Neuronal stem cell (in vitro differentiated cells): ENCODE measurements at regions not wholly inside any gene's neighbourhood (a gene's known extent, or its start where the extent isn't known, plus 50 kb on each side); places are given as distances from the start of the nearest gene placed in this dataset.

Experiments
- DNase-seq: peaks from one replicate; pipeline ENCODE4 v3.0.0-alpha.2; 2013; ENCODE audit warnings: low spot score
- H2AFZ ChIP-seq: one replicate; pipeline ENCODE4 v1.6.1; 2013; ENCODE audit warnings: mild to moderate bottlenecking, low read length, inconsistent platforms
- H2AK5ac ChIP-seq: 2 replicates; pipeline ENCODE4 v1.6.1; 2013; ENCODE audit warnings: low read depth, mild to moderate bottlenecking, inconsistent platforms, low read length, moderate library complexity, mixed read lengths
- H2BK120ac ChIP-seq: 2 replicates; pipeline ENCODE4 v1.6.1; 2013; ENCODE audit warnings: low read depth, mild to moderate bottlenecking, inconsistent platforms, low read length, moderate library complexity, mixed read lengths
- H2BK12ac ChIP-seq: one replicate; pipeline ENCODE4 v1.6.1; 2013; ENCODE audit warnings: low read length, inconsistent platforms
- H2BK15ac ChIP-seq: 2 replicates; pipeline ENCODE4 v1.6.1; 2013; ENCODE audit warnings: mild to moderate bottlenecking, low read length, inconsistent platforms, mixed read lengths
- H2BK5ac ChIP-seq: one replicate; pipeline ENCODE4 v1.6.1; 2013; ENCODE audit warnings: inconsistent platforms, mild to moderate bottlenecking, low read length, moderate library complexity
- H3K14ac ChIP-seq: one replicate; pipeline ENCODE4 v1.6.1; 2013; ENCODE audit warnings: low read length, inconsistent platforms
- H3K18ac ChIP-seq: 2 replicates; pipeline ENCODE4 v1.6.1; 2013; ENCODE audit warnings: low read length, inconsistent platforms
- H3K23ac ChIP-seq: 2 replicates; pipeline ENCODE4 v1.6.1; 2013; ENCODE audit warnings: low read depth, mild to moderate bottlenecking, mixed read lengths, low read length, inconsistent platforms; ENCODE audit not compliant: poor library complexity
- H3K27ac ChIP-seq: replicated peaks from 3 replicates; pipeline ENCODE4 v1.5.1; 2013; ENCODE audit warnings: low read length, inconsistent platforms
- H3K27me3 ChIP-seq, 3 experiments: 2 replicates each; pipeline ENCODE4 v1.6.1; 2013; ENCODE audit warnings: low read length in 3 of 3, mild to moderate bottlenecking in 2 of 3, inconsistent platforms in 1 of 3, low read depth in 1 of 3, mixed read lengths in 1 of 3, moderate library complexity in 1 of 3; ENCODE audit not compliant: control insufficient read depth in 3 of 3, insufficient read depth in 3 of 3
- H3K36me3 ChIP-seq, 2 donors: replicated peaks in 1 of 2; 2 replicates each; pipeline ENCODE4 v1.6.1; 2013; ENCODE audit warnings: low read length in 2 of 2; ENCODE audit not compliant: control insufficient read depth in 2 of 2, insufficient read depth in 2 of 2
- H3K4ac ChIP-seq: 2 replicates; pipeline ENCODE4 v1.6.1; 2013; ENCODE audit warnings: inconsistent platforms, mild to moderate bottlenecking, low read length, moderate library complexity
- H3K4me1 ChIP-seq, 2 donors: 1 replicate in 1 of 2; 2 replicates in 1 of 2; pipeline ENCODE4 v1.6.1; 2013; ENCODE audit warnings: low read length in 2 of 2, low read depth in 1 of 2; ENCODE audit not compliant: control insufficient read depth in 2 of 2, insufficient read depth in 1 of 2
- H3K4me2 ChIP-seq: one replicate; pipeline ENCODE4 v1.6.1; 2013; ENCODE audit warnings: mild to moderate bottlenecking, low read length, inconsistent platforms; ENCODE audit not compliant: insufficient read depth, poor library complexity, severe bottlenecking
- H3K4me3 ChIP-seq, 2 donors: 2 replicates each; pipeline ENCODE4 v1.5.1; 2013; ENCODE audit warnings: low read length in 2 of 2, mild to moderate bottlenecking in 2 of 2, inconsistent platforms in 1 of 2, moderate library complexity in 1 of 2
- H3K79me1 ChIP-seq: one replicate; pipeline ENCODE4 v1.6.1; 2013; ENCODE audit warnings: low read depth, mild to moderate bottlenecking, inconsistent platforms, low read length, moderate library complexity
- H3K9ac ChIP-seq: one replicate; pipeline ENCODE4 v1.6.1; 2013; ENCODE audit warnings: mild to moderate bottlenecking, low read depth, low read length, inconsistent platforms; ENCODE audit not compliant: poor library complexity
- H3K9me3 ChIP-seq, 2 donors: replicated peaks in 1 of 2; 2 replicates each; pipeline versions ENCODE3 to v1.6.1; 2013; ENCODE audit warnings: low read length in 2 of 2, mild to moderate bottlenecking in 2 of 2, inconsistent platforms in 1 of 2, low read depth in 1 of 2, mixed read lengths in 1 of 2, moderate library complexity in 1 of 2; ENCODE audit not compliant: control insufficient read depth in 2 of 2, insufficient read depth in 1 of 2
- H4K8ac ChIP-seq: one replicate; pipeline ENCODE4 v1.6.1; 2013; ENCODE audit warnings: low read depth, mild to moderate bottlenecking, inconsistent platforms, low read length, moderate library complexity
- H4K91ac ChIP-seq: one replicate; pipeline ENCODE4 v1.6.1; 2013; ENCODE audit warnings: low read length, low read depth, mild to moderate bottlenecking, inconsistent platforms; ENCODE audit not compliant: poor library complexity
- WGBS, 2 donors: extraction: QIAGEN DNeasy Blood & Tissue Kit; methylation state at CpG; one replicate each; pipeline ENCODE4 v1.1.7; 2013; ENCODE audit warnings: missing lambda C conversion rate in 2 of 2, mixed read lengths in 1 of 2; ENCODE audit not compliant: insufficient read length in 2 of 2, insufficient replicate concordance in 1 of 2; ENCODE audit errors: extremely low coverage in 2 of 2; 5-methylcytosine and 5-hydroxymethylcytosine counted together

GRCh38 chr14:101197595-101198397 is 294.3 kb upstream of the RTL1 start:
- H3K9me3 ChIP-seq = no peaks in the 10 kb centered on the region
- peaks cover 6 to 20% of the 10 kb centered on the region in 2 donors for H3K4me1 ChIP-seq
- no peaks in the 10 kb centered on the region for H3K36me3 ChIP-seq
- H2BK5ac ChIP-seq = peak overlapping the region; percentile 44
- no CpG with 5 or more reads among the region's 18 CpGs for WGBS, 2 donors
- no peak overlapping the region for H3K4me2 ChIP-seq
- peak overlapping the region; percentile 47 for H3K23ac ChIP-seq
- H2BK12ac ChIP-seq = peak overlapping the region; percentile 76
- no peak overlapping the region for H3K27ac ChIP-seq
- peak overlapping the region; percentile 95 for H3K18ac ChIP-seq
- no peak for DNase-seq
- no peaks in the 10 kb centered on the region for H3K27me3 ChIP-seq
- no peak overlapping the region for H4K8ac ChIP-seq
- H2BK15ac ChIP-seq = peak overlapping the region; percentile 96
- H2AK5ac ChIP-seq = peak overlapping the region; percentile 97
- H3K9ac ChIP-seq = peak overlapping the region; percentile 51
- peak overlapping the region; percentile 26 for H2AFZ ChIP-seq
- no peaks in the 10 kb centered on the region for H3K79me1 ChIP-seq
- H3K14ac ChIP-seq = peak overlapping the region; percentile 95
- H3K4me3 ChIP-seq = no peak overlapping the region
- H4K91ac ChIP-seq = no peak overlapping the region
- peak overlapping the region; percentile 80 for H3K4ac ChIP-seq
- H2BK120ac ChIP-seq = peak overlapping the region; percentile 78

GRCh38 chr14:101198398-101199027 is 295.0 kb upstream of the RTL1 start:
- no peaks in the 10 kb centered on the region for H3K27me3 ChIP-seq
- peak overlapping the region; percentile 47 for H3K23ac ChIP-seq
- H3K4ac ChIP-seq = peak overlapping the region; percentile 80
- peak overlapping the region; percentile 51 for H3K9ac ChIP-seq
- H3K14ac ChIP-seq = peak overlapping the region; percentile 95
- peak overlapping the region; percentile 26 for H2AFZ ChIP-seq
- peaks cover 0 to 5% of the 10 kb centered on the region in 2 donors for H3K9me3 ChIP-seq
- peak overlapping the region; percentile 95 for H3K18ac ChIP-seq
- no peaks in the 10 kb centered on the region for H3K36me3 ChIP-seq
- H3K4me2 ChIP-seq = no peak overlapping the region
- no peak overlapping the region for H3K4me3 ChIP-seq
- peak overlapping the region; percentile 44 for H2BK5ac ChIP-seq
- H3K27ac ChIP-seq = no peak overlapping the region
- peak overlapping the region; percentile 78 for H2BK120ac ChIP-seq
- no peak overlapping the region for H4K8ac ChIP-seq
- peak overlapping the region; percentile 96 for H2BK15ac ChIP-seq
- peak overlapping the region; percentile 97 for H2AK5ac ChIP-seq
- no CpG with 5 or more reads among the region's 16 CpGs for WGBS, 2 donors
- no peak overlapping the region for H4K91ac ChIP-seq
- no peaks in the 10 kb centered on the region for H3K79me1 ChIP-seq
- peaks cover 5 to 15% of the 10 kb centered on the region in 2 donors for H3K4me1 ChIP-seq
- no peak for DNase-seq
- peak overlapping the region; percentile 76 for H2BK12ac ChIP-seq

GRCh38 chr14:101199028-101199770 is 295.7 kb upstream of the RTL1 start:
- WGBS, 2 donors = no CpG with 5 or more reads among the region's 17 CpGs

More at GRCh38 chr14:101199028-101199770, 295.7 kb upstream of the RTL1 start:
- Histone ChIP-seq H3K36me3 (no peaks in the 10 kb centered on the region), H2BK5ac (no peak overlapping the region), H3K79me1 (no peaks in the 10 kb centered on the region), H3K14ac (peak overlapping the region; percentile 82), H3K27me3 (no peaks in the 10 kb centered on the region), H3K27ac (no peak overlapping the region), H4K8ac (no peak overlapping the region), H3K9me3 (peaks cover 0 to 5% of the 10 kb centered on the region in 2 donors), H2BK120ac (no peak overlapping the region), H3K18ac (peak overlapping the region; percentile 81), H2AFZ (peak overlapping the region; percentile 26), H3K23ac (no peak overlapping the region), H4K91ac (no peak overlapping the region), H3K4me1 (peaks cover 5 to 10% of the 10 kb centered on the region in 2 donors), H2AK5ac (peak overlapping the region; percentile 90), H2BK15ac (peak overlapping the region; percentile 38), H3K9ac (no peak overlapping the region), H3K4me3 (no peak overlapping the region), H3K4me2 (no peak overlapping the region), H3K4ac (no peak overlapping the region), H2BK12ac (peak overlapping the region; percentile 93)
- DNase-seq = no peak
